ENCODE measurements at regions not wholly inside any gene's neighbourhood (a gene's known extent, or its start where the extent isn't known, plus 50 kb on each side); places are given as distances from the start of the nearest gene placed in this dataset.

- TF ChIP-seq CTCF (IDR thresholded peaks at IDR 0.05) (no peak), POLR2A (IDR thresholded peaks at IDR 0.05) (no peak), POLR2AphosphoS5 (IDR thresholded peaks at IDR 0.05) (no peak), EP300 (IDR thresholded peaks at IDR 0.05) (no peak)
These were observed 58.6 kb upstream of the CD34 start for GRCh38 chr1:207969528-207969927.

All from upper lobe of left lung (tissue), 4 donors.